ENCODE measurements at regions not wholly inside any gene's neighbourhood (a gene's known extent, or its start where the extent isn't known, plus 50 kb on each side); places are given as distances from the start of the nearest gene placed in this dataset.

DNA sequence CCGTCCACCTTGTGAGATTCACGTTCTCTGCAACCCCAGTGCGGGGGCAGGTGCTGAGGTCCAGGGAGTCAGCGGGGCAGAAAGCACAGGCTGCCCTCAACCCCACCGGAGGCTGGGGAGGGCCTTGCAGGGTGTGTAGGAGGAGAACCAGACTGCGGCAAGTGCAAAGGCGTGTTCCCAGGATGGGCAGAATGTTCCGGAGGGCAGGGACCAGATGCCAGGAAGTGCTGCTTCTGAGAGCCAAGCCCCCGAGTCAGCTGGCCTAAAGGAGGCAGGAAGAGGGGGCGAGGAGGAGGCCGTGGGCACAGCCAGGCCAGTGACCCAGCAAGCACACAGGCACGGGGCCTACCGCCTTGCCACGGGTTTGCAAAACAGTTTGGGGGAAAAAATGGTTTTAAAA lies 193.8 kb upstream of the AJAP1 start:
- no peaks in the 10 kb centered on the region for H3K36me3 Mint-ChIP-seq (ENCODE audit: low read depth)
- no peak for DNase-seq (ENCODE audit: low spot score)
- no peaks in the 10 kb centered on the region for H3K27me3 Mint-ChIP-seq (ENCODE audit: insufficient read depth)
- H3K27ac Mint-ChIP-seq = no peak overlapping the region
- intact Hi-C loops (cut with micrococcal nuclease) = no loop called here
- H3K4me3 Mint-ChIP-seq = no peak overlapping the region
- H3K4me1 Mint-ChIP-seq (ENCODE audit: low read depth) = no peaks in the 10 kb centered on the region
- peaks cover 3% of the 10 kb centered on the region for H3K9me3 Mint-ChIP-seq

- Mint-ChIP-seq H3K4me3 (no peak overlapping the region), H3K27ac (no peak overlapping the region), H3K9me3 (no peaks in the 10 kb centered on the region), H3K36me3 (ENCODE audit: low read depth) (no peaks in the 10 kb centered on the region), H3K4me1 (ENCODE audit: low read depth) (no peaks in the 10 kb centered on the region), H3K27me3 (ENCODE audit: insufficient read depth) (no peaks in the 10 kb centered on the region)
- intact Hi-C loops (cut with micrococcal nuclease) = no loop called here
- DNase-seq (ENCODE audit: low spot score) = no peak
Observed at GRCh38 chr1:4461726-4462290, 192.6 kb upstream of the AJAP1 start.

- Mint-ChIP-seq H3K4me3 (no peak overlapping the region), H3K4me1 (ENCODE audit: low read depth) (no peaks in the 10 kb centered on the region), H3K27ac (no peak overlapping the region), H3K9me3 (no peaks in the 10 kb centered on the region), H3K36me3 (ENCODE audit: low read depth) (no peaks in the 10 kb centered on the region), H3K27me3 (ENCODE audit: insufficient read depth) (no peaks in the 10 kb centered on the region)
- no peak for DNase-seq (ENCODE audit: low spot score)
- intact Hi-C loops (cut with micrococcal nuclease) = no loop called here
Observed at GRCh38 chr1:4462831-4463484, 191.5 kb upstream of the AJAP1 start.

- H3K4me3 Mint-ChIP-seq = no peak overlapping the region
- intact Hi-C loops (cut with micrococcal nuclease) = no loop called here
- no peak overlapping the region for H3K27ac Mint-ChIP-seq
- H3K27me3 Mint-ChIP-seq (ENCODE audit: insufficient read depth) = no peaks in the 10 kb centered on the region
- H3K9me3 Mint-ChIP-seq = no peaks in the 10 kb centered on the region
- H3K4me1 Mint-ChIP-seq (ENCODE audit: low read depth) = no peaks in the 10 kb centered on the region
- no peak for DNase-seq (ENCODE audit: low spot score)
- H3K36me3 Mint-ChIP-seq (ENCODE audit: low read depth) = no peaks in the 10 kb centered on the region
Observed at GRCh38 chr1:4463631-4464030, 190.8 kb upstream of the AJAP1 start.

DNA sequence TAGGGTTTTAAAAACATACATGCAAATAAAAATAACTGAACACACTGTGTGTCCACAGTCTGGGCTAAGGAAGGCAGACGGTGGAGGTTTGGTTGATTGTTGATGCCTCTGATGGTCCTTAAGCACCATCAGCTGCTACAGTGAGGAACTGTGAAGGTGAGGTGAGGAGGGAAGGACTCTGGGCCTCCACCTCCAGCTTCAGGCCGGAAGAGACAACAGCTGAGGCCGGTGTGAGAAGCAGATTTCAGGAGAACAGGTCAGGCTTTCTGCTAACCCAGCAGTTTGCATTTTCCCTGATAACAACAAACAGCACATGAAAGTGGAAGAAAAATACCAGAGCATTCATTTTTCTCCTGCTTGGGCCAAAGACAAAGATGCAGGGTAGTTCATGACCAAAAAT lies 189.9 kb upstream of the AJAP1 start:
- no peaks in the 10 kb centered on the region for H3K9me3 Mint-ChIP-seq
- no peak for DNase-seq (ENCODE audit: low spot score)
- no peaks in the 10 kb centered on the region for H3K27me3 Mint-ChIP-seq (ENCODE audit: insufficient read depth)
- H3K4me1 Mint-ChIP-seq (ENCODE audit: low read depth) = no peaks in the 10 kb centered on the region
- intact Hi-C loops (cut with micrococcal nuclease) = no loop called here
- no peak overlapping the region for H3K27ac Mint-ChIP-seq
- H3K36me3 Mint-ChIP-seq (ENCODE audit: low read depth) = no peaks in the 10 kb centered on the region
- no peak overlapping the region for H3K4me3 Mint-ChIP-seq

- Mint-ChIP-seq H3K4me3 (no peak overlapping the region), H3K27ac (no peak overlapping the region), H3K9me3 (no peaks in the 10 kb centered on the region), H3K4me1 (ENCODE audit: low read depth) (no peaks in the 10 kb centered on the region), H3K36me3 (ENCODE audit: low read depth) (no peaks in the 10 kb centered on the region), H3K27me3 (ENCODE audit: insufficient read depth) (no peaks in the 10 kb centered on the region)
- no peak for DNase-seq (ENCODE audit: low spot score)
- intact Hi-C loops (cut with micrococcal nuclease) = no loop called here
Observed at GRCh38 chr1:4467241-4467640, 187.2 kb upstream of the AJAP1 start.

GRCh38 chr1:4468386-4468785 lies 186.0 kb upstream of the AJAP1 start:
- DNase-seq (ENCODE audit: low spot score) = no peak
- Mint-ChIP-seq H3K36me3 (ENCODE audit: low read depth) (no peaks in the 10 kb centered on the region), H3K27me3 (ENCODE audit: insufficient read depth) (no peaks in the 10 kb centered on the region), H3K4me3 (no peak overlapping the region), H3K9me3 (no peaks in the 10 kb centered on the region), H3K27ac (no peak overlapping the region), H3K4me1 (ENCODE audit: low read depth) (no peaks in the 10 kb centered on the region)
- intact Hi-C loops (cut with micrococcal nuclease) = no loop called here

- H3K9me3 Mint-ChIP-seq = no peaks in the 10 kb centered on the region
- no peak overlapping the region for H3K4me3 Mint-ChIP-seq
- no peak overlapping the region for H3K27ac Mint-ChIP-seq
- no peaks in the 10 kb centered on the region for H3K4me1 Mint-ChIP-seq (ENCODE audit: low read depth)
- no peak for DNase-seq (ENCODE audit: low spot score)
- H3K27me3 Mint-ChIP-seq (ENCODE audit: insufficient read depth) = no peaks in the 10 kb centered on the region
- H3K36me3 Mint-ChIP-seq (ENCODE audit: low read depth) = no peaks in the 10 kb centered on the region
- intact Hi-C loops (cut with micrococcal nuclease) = no loop called here
Observed at GRCh38 chr1:4468804-4469514, 185.4 kb upstream of the AJAP1 start.

DNA sequence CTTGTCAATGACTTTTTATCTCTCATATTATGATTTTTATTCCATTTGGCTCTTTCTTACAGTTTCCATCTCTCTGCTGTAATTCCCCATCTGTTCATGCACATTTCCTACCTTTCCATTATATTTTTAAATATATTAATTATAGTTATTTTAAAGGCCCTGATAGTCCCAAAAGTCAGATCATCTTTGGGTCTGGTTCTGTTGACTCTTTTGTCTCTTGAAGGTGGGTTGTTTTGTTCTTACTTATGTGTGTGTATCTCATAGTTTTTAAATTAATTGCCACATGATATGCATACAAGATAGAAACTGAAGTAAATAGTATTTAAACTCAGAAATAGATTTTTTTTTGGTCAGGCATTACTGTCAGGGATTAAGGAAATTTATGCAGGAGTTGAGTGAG lies 178.0 kb upstream of the AJAP1 start:
- no peaks in the 10 kb centered on the region for H3K27me3 Mint-ChIP-seq (ENCODE audit: insufficient read depth)
- H3K27ac Mint-ChIP-seq = no peak overlapping the region
- H3K9me3 Mint-ChIP-seq = peaks cover 6% of the 10 kb centered on the region
- no peaks in the 10 kb centered on the region for H3K4me1 Mint-ChIP-seq (ENCODE audit: low read depth)
- no peak for DNase-seq (ENCODE audit: low spot score)
- H3K4me3 Mint-ChIP-seq = no peak overlapping the region
- H3K36me3 Mint-ChIP-seq (ENCODE audit: low read depth) = no peaks in the 10 kb centered on the region
- intact Hi-C loops (cut with micrococcal nuclease) = no loop called here

DNA sequence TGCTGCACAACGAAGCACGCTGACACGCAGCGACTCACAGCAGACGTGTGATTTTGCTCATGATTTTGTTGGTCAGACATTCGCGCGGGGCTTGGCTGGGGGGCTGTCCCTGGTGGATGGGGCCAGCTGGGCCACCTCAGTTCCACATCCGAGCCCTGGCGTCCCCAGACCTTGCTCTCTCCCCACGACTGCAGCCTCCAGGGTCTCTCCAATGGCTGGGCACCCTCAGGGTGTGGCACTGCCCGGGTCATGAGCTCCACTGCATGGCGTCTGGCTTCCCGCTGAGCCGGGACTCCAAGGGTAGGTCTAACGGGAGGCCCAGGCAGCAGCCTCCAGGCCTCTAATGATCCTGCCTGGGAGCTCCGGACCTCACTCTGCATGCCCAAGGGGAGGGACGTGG lies 173.0 kb upstream of the AJAP1 start:
- H3K4me1 Mint-ChIP-seq (ENCODE audit: low read depth) = no peaks in the 10 kb centered on the region
- H3K27me3 Mint-ChIP-seq (ENCODE audit: insufficient read depth) = no peaks in the 10 kb centered on the region
- no peak overlapping the region for H3K4me3 Mint-ChIP-seq
- H3K27ac Mint-ChIP-seq = no peak overlapping the region
- intact Hi-C loops (cut with micrococcal nuclease) = no loop called here
- H3K36me3 Mint-ChIP-seq (ENCODE audit: low read depth) = no peaks in the 10 kb centered on the region
- no peak for DNase-seq (ENCODE audit: low spot score)
- peaks cover 6% of the 10 kb centered on the region for H3K9me3 Mint-ChIP-seq

DNA sequence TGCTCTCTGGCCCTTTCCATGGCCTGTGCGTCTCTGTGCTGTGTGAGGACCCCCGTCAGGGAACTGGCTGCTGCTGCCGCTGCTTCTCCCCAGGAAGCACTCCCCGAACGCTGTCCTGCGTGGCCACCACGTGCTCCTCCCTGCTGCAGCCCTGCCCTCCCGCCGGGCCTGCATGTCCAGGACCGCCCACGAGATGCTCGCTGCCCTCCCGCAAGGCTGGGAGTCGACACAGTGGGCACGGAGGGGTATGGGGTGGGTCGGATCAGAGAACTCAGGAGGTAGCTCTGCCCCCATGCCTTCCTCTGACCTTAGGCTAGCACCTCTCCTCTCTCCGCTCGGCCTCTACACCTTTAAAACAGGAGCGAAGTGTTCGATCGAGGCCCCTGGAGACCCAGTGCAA lies 171.9 kb upstream of the AJAP1 start:
- Mint-ChIP-seq H3K4me1 (ENCODE audit: low read depth) (no peaks in the 10 kb centered on the region), H3K4me3 (no peak overlapping the region), H3K27ac (no peak overlapping the region), H3K36me3 (ENCODE audit: low read depth) (no peaks in the 10 kb centered on the region), H3K27me3 (ENCODE audit: insufficient read depth) (no peaks in the 10 kb centered on the region), H3K9me3 (peaks cover 3% of the 10 kb centered on the region)
- intact Hi-C loops (cut with micrococcal nuclease) = no loop called here
- DNase-seq (ENCODE audit: low spot score) = no peak

DNA sequence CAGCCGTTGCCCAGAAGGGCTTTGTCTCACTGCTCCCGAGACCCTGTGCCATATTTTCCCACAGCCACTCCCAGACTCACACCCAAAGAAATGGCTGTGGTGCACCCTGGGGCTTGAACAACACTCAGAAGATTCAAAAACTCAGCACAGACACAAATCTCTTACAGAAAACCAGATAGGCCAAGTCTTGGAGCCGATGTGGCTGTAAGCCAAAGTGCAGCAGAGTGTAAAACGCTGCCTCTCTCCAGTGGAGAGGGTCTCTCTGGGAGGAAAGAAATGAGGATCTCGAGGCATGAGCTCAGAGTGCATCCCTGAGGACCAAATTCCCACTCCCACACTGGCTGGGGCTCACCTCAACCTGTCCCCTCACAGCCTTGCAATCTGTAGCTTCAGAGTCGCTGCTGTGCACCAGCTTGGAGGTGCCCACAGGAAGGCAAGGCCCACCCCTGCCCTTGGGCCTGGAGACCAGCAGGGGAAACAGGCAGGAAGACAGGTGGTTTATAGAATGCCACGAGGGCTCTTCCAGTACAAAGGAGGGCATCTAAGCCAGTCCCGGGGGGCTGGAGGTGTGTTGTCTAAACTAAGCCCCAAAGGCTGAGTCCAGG lies 171.3 kb upstream of the AJAP1 start:
- no peak for DNase-seq (ENCODE audit: low spot score)
- Mint-ChIP-seq H3K4me1 (ENCODE audit: low read depth) (no peaks in the 10 kb centered on the region), H3K27me3 (ENCODE audit: insufficient read depth) (no peaks in the 10 kb centered on the region), H3K36me3 (ENCODE audit: low read depth) (no peaks in the 10 kb centered on the region), H3K4me3 (no peak overlapping the region), H3K27ac (no peak overlapping the region), H3K9me3 (no peaks in the 10 kb centered on the region)
- intact Hi-C loops (cut with micrococcal nuclease) = no loop called here

- DNase-seq (ENCODE audit: low spot score) = no peak
- Mint-ChIP-seq H3K36me3 (ENCODE audit: low read depth) (no peaks in the 10 kb centered on the region), H3K4me1 (ENCODE audit: low read depth) (no peaks in the 10 kb centered on the region), H3K9me3 (no peaks in the 10 kb centered on the region), H3K4me3 (no peak overlapping the region), H3K27me3 (ENCODE audit: insufficient read depth) (no peaks in the 10 kb centered on the region), H3K27ac (no peak overlapping the region)
- intact Hi-C loops (cut with micrococcal nuclease) = no loop called here
Observed at GRCh38 chr1:4485398-4485797, 169.0 kb upstream of the AJAP1 start.

Data from activated T-helper 1 cell treated with anti-CD3 and anti-CD28 coated beads, Interleukin-12 subunit alpha, Interleukin-12 subunit beta, Interleukin-2, Interleukin-4 antibody, amounts not matched to agents 30 ng/mL and 10 ng/mL and 1 ng/mL, durations not matched to agents 14 hours and 24 hours and 36 hours (primary cell).